OCI-LY7 (cell line): ENCODE measurements at regions not wholly inside any gene's neighbourhood (a gene's known extent, or its start where the extent isn't known, plus 50 kb on each side); places are given as distances from the start of the nearest gene placed in this dataset.

Source experiments
- EZH2phosphoT487 ChIP-seq: fragments of 200-600 bp; sonication (generic); IDR thresholded peaks from 2 replicates; pipeline ENCODE4 v1.6.1; 2018; ENCODE audit warnings: low read depth, borderline replicate concordance, mild to moderate bottlenecking, mixed run types, antibody characterized with exemption, low read length, moderate library complexity, mixed read lengths
- TF ChIP-seq, protein P1 (sequence below): fragments of 200-600 bp; sonication (generic); conservative IDR thresholded peaks from 2 replicates; pipeline ENCODE4 v1.5.1; 2014; ENCODE audit warnings: mild to moderate bottlenecking, antibody characterized with exemption, low read length, moderate library complexity, mixed read lengths

DNA sequence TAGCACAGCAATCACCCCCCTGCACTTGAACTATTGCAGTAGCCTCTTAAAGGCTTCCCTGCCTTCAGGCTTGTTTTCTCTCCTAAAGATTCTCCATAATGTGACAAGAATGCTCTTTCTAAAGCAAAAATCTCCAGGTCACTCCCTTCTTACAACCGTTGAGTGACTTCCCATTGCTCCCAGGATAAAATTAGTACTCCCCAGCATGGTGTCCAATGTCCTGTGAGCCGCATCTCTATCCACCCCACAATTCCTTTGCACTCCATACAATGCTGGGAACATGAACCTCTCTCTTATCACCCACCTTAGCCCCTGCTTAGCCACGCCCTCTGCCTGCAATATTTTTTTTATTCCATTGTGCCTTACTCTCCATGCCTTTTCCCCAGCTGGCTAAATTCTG, 85.7 kb upstream of the SHISA3 start:
- TF ChIP-seq, protein P1, sequence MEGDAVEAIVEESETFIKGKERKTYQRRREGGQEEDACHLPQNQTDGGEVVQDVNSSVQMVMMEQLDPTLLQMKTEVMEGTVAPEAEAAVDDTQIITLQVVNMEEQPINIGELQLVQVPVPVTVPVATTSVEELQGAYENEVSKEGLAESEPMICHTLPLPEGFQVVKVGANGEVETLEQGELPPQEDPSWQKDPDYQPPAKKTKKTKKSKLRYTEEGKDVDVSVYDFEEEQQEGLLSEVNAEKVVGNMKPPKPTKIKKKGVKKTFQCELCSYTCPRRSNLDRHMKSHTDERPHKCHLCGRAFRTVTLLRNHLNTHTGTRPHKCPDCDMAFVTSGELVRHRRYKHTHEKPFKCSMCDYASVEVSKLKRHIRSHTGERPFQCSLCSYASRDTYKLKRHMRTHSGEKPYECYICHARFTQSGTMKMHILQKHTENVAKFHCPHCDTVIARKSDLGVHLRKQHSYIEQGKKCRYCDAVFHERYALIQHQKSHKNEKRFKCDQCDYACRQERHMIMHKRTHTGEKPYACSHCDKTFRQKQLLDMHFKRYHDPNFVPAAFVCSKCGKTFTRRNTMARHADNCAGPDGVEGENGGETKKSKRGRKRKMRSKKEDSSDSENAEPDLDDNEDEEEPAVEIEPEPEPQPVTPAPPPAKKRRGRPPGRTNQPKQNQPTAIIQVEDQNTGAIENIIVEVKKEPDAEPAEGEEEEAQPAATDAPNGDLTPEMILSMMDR = no peak
- no peak for TF ChIP-seq EZH2phosphoT487
